ENCODE measurements at regions not wholly inside any gene's neighbourhood (a gene's known extent, or its start where the extent isn't known, plus 50 kb on each side); places are given as distances from the start of the nearest gene placed in this dataset.

DNA sequence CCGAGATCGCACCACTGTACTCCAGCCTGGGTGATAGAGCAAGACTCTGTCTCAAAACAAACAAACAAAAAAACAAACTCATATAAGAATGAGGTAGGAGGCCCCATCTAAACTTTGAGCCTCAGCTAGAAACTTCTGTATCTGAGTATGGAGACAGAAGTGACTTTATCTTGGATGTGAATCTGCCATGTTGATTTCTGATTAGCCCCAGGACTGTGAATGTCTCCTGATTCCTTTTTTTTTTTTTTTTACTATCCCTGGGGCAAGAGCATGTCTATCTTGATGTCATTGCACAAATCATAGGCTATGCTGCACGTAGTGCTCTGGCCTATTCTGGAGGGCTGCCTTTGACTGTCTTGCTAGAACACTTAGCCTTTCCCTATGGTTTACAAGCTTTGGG, 211.0 kb downstream of the PTPRU start:
- WGBS, 3 donors, result 88 to 94% (median 93%) methylated on average over 3 of the region's 3 CpGs

DNA sequence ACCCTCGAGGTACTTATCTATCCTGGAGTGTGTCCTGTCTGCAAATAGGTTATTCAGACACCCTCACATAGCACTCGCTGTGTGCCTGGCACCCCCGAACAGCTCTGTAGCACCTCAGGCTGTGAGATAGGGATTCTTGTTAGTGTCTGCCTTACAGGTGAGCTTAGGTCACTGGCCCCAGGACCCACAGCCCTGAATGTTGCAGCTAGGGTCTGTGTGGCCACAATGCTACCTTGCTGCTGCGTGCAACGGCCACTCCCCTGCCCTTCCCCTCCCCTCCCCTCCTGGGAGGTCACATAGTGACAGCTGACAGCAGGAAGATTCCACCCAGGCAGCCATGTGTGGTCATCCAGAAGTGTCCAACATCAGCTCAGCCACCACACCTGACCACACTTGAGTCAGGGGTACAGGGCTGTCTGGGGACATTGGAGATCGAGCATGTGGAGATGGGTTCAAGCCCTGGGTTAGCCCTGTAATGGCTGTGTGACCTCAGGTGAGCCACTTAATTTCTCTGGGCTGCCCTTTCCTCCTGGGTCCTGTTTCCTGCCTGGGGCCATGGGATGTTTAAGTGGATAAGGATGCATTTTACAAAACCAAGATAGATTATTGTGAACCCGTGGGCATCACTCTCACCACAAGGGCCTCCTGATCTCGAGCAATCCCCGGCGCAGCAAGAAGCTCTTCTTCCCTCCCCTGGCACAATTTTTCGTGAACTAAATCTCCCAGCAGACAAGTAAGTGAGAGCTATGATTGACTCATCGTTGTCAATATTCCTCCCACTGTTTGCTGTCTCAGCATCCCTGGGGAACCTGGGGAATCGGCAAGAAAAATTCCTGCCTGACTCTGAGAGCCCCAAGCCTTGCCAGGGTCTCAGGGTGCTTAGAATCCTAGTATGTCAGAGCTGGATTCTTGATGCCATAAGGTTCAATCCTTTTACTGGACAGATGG, 208.7 kb downstream of the PTPRU start:
- 65 to 70% (median 66%) methylated on average over 13 of the region's 13 CpGs for WGBS, 3 donors
- H3K36me3 ChIP-seq, result no peaks in the 10 kb centered on the region
- no peak overlapping the region for H3K27ac ChIP-seq
- no peak for DNase-seq
- no peaks in the 10 kb centered on the region for H3K27me3 ChIP-seq
- intact Hi-C loops (cut with DNase I), result no loop called here
- no peak overlapping the region for H3K4me3 ChIP-seq
- H3K4me1 ChIP-seq (ENCODE audit: insufficient read depth), result no peaks in the 10 kb centered on the region
- H3K9me3 ChIP-seq, result no peaks in the 10 kb centered on the region
- TF ChIP-seq, protein P1, sequence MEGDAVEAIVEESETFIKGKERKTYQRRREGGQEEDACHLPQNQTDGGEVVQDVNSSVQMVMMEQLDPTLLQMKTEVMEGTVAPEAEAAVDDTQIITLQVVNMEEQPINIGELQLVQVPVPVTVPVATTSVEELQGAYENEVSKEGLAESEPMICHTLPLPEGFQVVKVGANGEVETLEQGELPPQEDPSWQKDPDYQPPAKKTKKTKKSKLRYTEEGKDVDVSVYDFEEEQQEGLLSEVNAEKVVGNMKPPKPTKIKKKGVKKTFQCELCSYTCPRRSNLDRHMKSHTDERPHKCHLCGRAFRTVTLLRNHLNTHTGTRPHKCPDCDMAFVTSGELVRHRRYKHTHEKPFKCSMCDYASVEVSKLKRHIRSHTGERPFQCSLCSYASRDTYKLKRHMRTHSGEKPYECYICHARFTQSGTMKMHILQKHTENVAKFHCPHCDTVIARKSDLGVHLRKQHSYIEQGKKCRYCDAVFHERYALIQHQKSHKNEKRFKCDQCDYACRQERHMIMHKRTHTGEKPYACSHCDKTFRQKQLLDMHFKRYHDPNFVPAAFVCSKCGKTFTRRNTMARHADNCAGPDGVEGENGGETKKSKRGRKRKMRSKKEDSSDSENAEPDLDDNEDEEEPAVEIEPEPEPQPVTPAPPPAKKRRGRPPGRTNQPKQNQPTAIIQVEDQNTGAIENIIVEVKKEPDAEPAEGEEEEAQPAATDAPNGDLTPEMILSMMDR (IDR thresholded peaks at IDR 0.05), result no peak
- no peak for TF ChIP-seq POLR2A (IDR thresholded peaks at IDR 0.05)
- no peak for TF ChIP-seq EP300 (IDR thresholded peaks at IDR 0.05)

More for the DNA sequence above, 211.0 kb downstream of the PTPRU start:
- Histone ChIP-seq H3K27me3 (no peaks in the 10 kb centered on the region), H3K27ac (no peak overlapping the region), H3K4me1 (ENCODE audit: insufficient read depth) (no peaks in the 10 kb centered on the region), H3K4me3 (no peak overlapping the region), H3K9me3 (no peaks in the 10 kb centered on the region), H3K36me3 (no peaks in the 10 kb centered on the region)
- no peak for DNase-seq
- intact Hi-C loops (cut with DNase I), result no loop called here
- TF ChIP-seq EP300 (IDR thresholded peaks at IDR 0.05) (no peak), POLR2A (IDR thresholded peaks at IDR 0.05) (no peak)
- TF ChIP-seq, protein P1 (IDR thresholded peaks at IDR 0.05), result no peak

DNA sequence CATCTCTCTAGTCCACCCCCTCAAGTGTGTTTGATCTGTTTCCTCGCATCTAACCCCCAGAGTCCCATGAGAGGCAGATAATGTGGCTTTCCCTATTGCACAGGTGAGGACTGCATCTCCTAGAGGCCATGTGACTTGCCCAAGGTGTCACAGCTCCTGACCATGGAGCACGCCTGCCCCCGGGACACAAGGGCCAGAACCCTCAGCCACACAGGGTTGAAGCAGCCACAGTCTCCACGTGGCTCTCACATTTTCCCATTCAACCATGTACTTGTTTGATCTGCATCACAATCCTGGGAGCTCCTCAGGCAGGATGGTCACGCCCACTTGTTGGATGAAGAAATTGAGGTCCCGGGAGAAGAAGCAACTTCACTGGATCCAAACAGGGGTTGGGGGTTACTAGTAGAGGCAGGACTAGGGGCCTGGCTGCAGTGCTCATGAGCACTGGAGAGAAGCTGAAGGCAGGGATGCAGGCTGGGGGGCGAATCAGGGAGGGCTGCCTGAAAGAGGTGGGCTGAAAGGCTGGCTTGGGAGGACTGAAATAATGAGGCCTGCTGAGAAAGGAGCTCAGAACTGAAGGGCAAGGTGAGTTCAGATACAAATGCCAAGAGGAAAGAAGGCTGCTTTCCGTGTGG, 207.9 kb downstream of the PTPRU start:
- no peak overlapping the region for H3K27ac ChIP-seq
- WGBS, 3 donors, result 72 to 80% (median 79%) methylated on average over 8 of the region's 8 CpGs
- no peak for DNase-seq
- H3K27me3 ChIP-seq, result no peaks in the 10 kb centered on the region
- H3K36me3 ChIP-seq, result no peaks in the 10 kb centered on the region
- H3K9me3 ChIP-seq, result no peaks in the 10 kb centered on the region
- no peak overlapping the region for H3K4me3 ChIP-seq
- TF ChIP-seq, protein P1 (IDR thresholded peaks at IDR 0.05), result no peak
- no peak for TF ChIP-seq POLR2A (IDR thresholded peaks at IDR 0.05)
- TF ChIP-seq EP300 (IDR thresholded peaks at IDR 0.05), result no peak
- H3K4me1 ChIP-seq (ENCODE audit: insufficient read depth), result no peaks in the 10 kb centered on the region
- intact Hi-C loops (cut with DNase I), result no loop called here

GRCh38 chr1:29441916-29442668, 205.8 kb downstream of the PTPRU start:
- Histone ChIP-seq H3K4me3 (no peak overlapping the region), H3K9me3 (no peaks in the 10 kb centered on the region), H3K27me3 (no peaks in the 10 kb centered on the region), H3K27ac (no peak overlapping the region), H3K4me1 (ENCODE audit: insufficient read depth) (no peaks in the 10 kb centered on the region), H3K36me3 (no peaks in the 10 kb centered on the region)
- WGBS, 3 donors, result 61 to 69% (median 66%) methylated on average over 10 of the region's 10 CpGs
- no peak for DNase-seq
- no peak for TF ChIP-seq EP300 (IDR thresholded peaks at IDR 0.05)
- TF ChIP-seq, protein P1 (IDR thresholded peaks at IDR 0.05), result no peak
- TF ChIP-seq POLR2A (IDR thresholded peaks at IDR 0.05), result no peak
- intact Hi-C loops (cut with DNase I), result no loop called here

Data from ovary (tissue), 7 donors.